ENCODE measurements at regions not wholly inside any gene's neighbourhood (a gene's known extent, or its start where the extent isn't known, plus 50 kb on each side); places are given as distances from the start of the nearest gene placed in this dataset.

GRCh38 chr4:53905941-53906377 is 158.4 kb downstream of the CHIC2 start:
- no peak for TF ChIP-seq CTCF (IDR thresholded peaks at IDR 0.05; ENCODE audit: insufficient read depth, low read length)
- TF ChIP-seq POLR2AphosphoS5 (IDR thresholded peaks at IDR 0.05; ENCODE audit: low read depth) = no peak
- TF ChIP-seq REST (IDR thresholded peaks at IDR 0.05; ENCODE audit: insufficient replicate concordance, low read depth) = no peak
